ENCODE measurements at regions not wholly inside any gene's neighbourhood (a gene's known extent, or its start where the extent isn't known, plus 50 kb on each side); places are given as distances from the start of the nearest gene placed in this dataset.

- Histone ChIP-seq H3K4me3 (ENCODE audit: low read depth, low read length) (no peak overlapping the region), H3K27me3 (ENCODE audit: control insufficient read depth, insufficient read depth, low read length) (no peaks in the 10 kb centered on the region), H3K36me3 (ENCODE audit: control insufficient read depth, insufficient read depth, low read length) (no peaks in the 10 kb centered on the region)
- no peak for TF ChIP-seq CTCF (IDR thresholded peaks at IDR 0.05; ENCODE audit: insufficient read depth, low read depth, low read length)
- no peak for DNase-seq (ENCODE audit: low read depth)
- ChIA-PET CTCF (interaction anchor here (1.3 kb wide), 1 partner anchor 779 kb away, joined by 3 read pairs; no protein-coding TSS in a partner anchor), POLR2A (no interaction called here)
Observed at GRCh38 chr10:53597835-53598251, 825.3 kb upstream of the MBL2 start.

- Histone ChIP-seq H3K27me3 (ENCODE audit: control insufficient read depth, insufficient read depth, low read length) (no peaks in the 10 kb centered on the region), H3K4me3 (ENCODE audit: low read depth, low read length) (no peak overlapping the region), H3K36me3 (ENCODE audit: control insufficient read depth, insufficient read depth, low read length) (no peaks in the 10 kb centered on the region)
- TF ChIP-seq CTCF (IDR thresholded peaks at IDR 0.05; ENCODE audit: insufficient read depth, low read depth, low read length): no peak
- ChIA-PET CTCF (no interaction called here), POLR2A (no interaction called here)
- no peak for DNase-seq (ENCODE audit: low read depth)
Observed at GRCh38 chr10:53580465-53580864, 807.9 kb upstream of the MBL2 start.

GRCh38 chr10:53579773-53580172, 807.2 kb upstream of the MBL2 start:
- Histone ChIP-seq H3K27me3 (ENCODE audit: control insufficient read depth, insufficient read depth, low read length) (no peaks in the 10 kb centered on the region), H3K36me3 (ENCODE audit: control insufficient read depth, insufficient read depth, low read length) (no peaks in the 10 kb centered on the region), H3K4me3 (ENCODE audit: low read depth, low read length) (no peak overlapping the region)
- CTCF ChIA-PET: no interaction called here
- DNase-seq (ENCODE audit: low read depth): no peak
- POLR2A ChIA-PET: no interaction called here
- no peak for TF ChIP-seq CTCF (IDR thresholded peaks at IDR 0.05; ENCODE audit: insufficient read depth, low read depth, low read length)

- no peak for DNase-seq (ENCODE audit: low read depth)
- POLR2A ChIA-PET: no interaction called here
- CTCF ChIA-PET: no interaction called here
Observed at GRCh38 chr10:53574024-53574423, 801.4 kb upstream of the MBL2 start.

GRCh38 chr10:53573498-53573897, 800.9 kb upstream of the MBL2 start:
- Histone ChIP-seq H3K36me3 (ENCODE audit: control insufficient read depth, insufficient read depth, low read length) (no peaks in the 10 kb centered on the region), H3K27me3 (ENCODE audit: control insufficient read depth, insufficient read depth, low read length) (no peaks in the 10 kb centered on the region), H3K4me3 (ENCODE audit: low read depth, low read length) (no peak overlapping the region)
- no peak for TF ChIP-seq CTCF (IDR thresholded peaks at IDR 0.05; ENCODE audit: insufficient read depth, low read depth, low read length)
- POLR2A ChIA-PET: no interaction called here
- DNase-seq (ENCODE audit: low read depth): no peak
- CTCF ChIA-PET: no interaction called here

More at GRCh38 chr10:53574024-53574423, 801.4 kb upstream of the MBL2 start:
- TF ChIP-seq CTCF (IDR thresholded peaks at IDR 0.05; ENCODE audit: insufficient read depth, low read depth, low read length): no peak
- H3K36me3 ChIP-seq (ENCODE audit: control insufficient read depth, insufficient read depth, low read length): no peaks in the 10 kb centered on the region
- no peaks in the 10 kb centered on the region for H3K27me3 ChIP-seq (ENCODE audit: control insufficient read depth, insufficient read depth, low read length)
- no peak overlapping the region for H3K4me3 ChIP-seq (ENCODE audit: low read depth, low read length)
